Mucosa of stomach (tissue), 1 donor: ENCODE measurements at regions not wholly inside any gene's neighbourhood (a gene's known extent, or its start where the extent isn't known, plus 50 kb on each side); places are given as distances from the start of the nearest gene placed in this dataset.

Experiments used
- H3K27me3 ChIP-seq: one replicate; pipeline ENCODE4 v1.7.0; 2013; ENCODE audit warnings: mild to moderate bottlenecking, low read length; ENCODE audit not compliant: control insufficient read depth, insufficient read depth
- H3K36me3 ChIP-seq: one replicate; pipeline ENCODE4 v1.7.0; 2013; ENCODE audit warnings: low read length; ENCODE audit not compliant: control insufficient read depth, insufficient read depth
- H3K4me1 ChIP-seq: one replicate; pipeline ENCODE4 v1.7.0; 2013; ENCODE audit warnings: mild to moderate bottlenecking, low read length; ENCODE audit not compliant: control insufficient read depth, insufficient read depth
- H3K4me3 ChIP-seq: one replicate; pipeline ENCODE4 v1.7.0; 2013; ENCODE audit warnings: low read length
- H3K9ac ChIP-seq: one replicate; pipeline ENCODE4 v1.7.0; 2013; ENCODE audit warnings: mild to moderate bottlenecking, low read length, moderate library complexity
- H3K9me3 ChIP-seq: one replicate; pipeline ENCODE4 v1.7.0; 2013; ENCODE audit warnings: mild to moderate bottlenecking, low read length, moderate library complexity; ENCODE audit not compliant: control insufficient read depth
- donor health status: Pancreatic carcinoma.

DNA sequence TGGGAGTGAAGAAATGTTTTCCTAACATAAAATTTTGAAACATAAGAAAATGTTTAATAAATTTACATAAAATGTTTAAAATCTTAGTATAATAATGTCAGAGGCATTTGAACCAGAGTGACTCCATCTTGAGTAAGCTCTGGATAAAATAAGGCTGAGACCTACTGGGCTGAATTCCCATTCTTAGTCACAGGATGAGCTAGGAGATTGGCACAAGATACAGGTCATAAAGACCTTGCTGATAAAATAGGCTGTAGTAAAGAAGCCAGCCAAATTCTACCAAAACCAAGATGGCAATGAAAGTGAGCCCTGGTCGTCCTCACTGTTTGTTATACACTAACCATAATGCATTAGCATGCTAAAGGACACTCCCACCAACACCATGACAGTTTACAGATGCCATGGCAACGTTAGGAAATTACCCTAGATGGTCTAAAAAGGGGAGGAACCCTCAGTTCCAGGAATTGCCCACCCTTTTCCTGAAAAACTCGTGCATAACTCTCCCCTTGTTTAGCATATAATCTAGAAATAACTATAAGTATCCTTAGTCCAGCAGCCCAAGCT, 1184.0 kb downstream of the UQCRFS1 start:
- Histone ChIP-seq H3K9me3 (no peaks in the 10 kb centered on the region), H3K4me1 (no peaks in the 10 kb centered on the region), H3K27me3 (no peaks in the 10 kb centered on the region), H3K9ac (no peak overlapping the region), H3K36me3 (no peaks in the 10 kb centered on the region), H3K4me3 (no peak overlapping the region)

DNA sequence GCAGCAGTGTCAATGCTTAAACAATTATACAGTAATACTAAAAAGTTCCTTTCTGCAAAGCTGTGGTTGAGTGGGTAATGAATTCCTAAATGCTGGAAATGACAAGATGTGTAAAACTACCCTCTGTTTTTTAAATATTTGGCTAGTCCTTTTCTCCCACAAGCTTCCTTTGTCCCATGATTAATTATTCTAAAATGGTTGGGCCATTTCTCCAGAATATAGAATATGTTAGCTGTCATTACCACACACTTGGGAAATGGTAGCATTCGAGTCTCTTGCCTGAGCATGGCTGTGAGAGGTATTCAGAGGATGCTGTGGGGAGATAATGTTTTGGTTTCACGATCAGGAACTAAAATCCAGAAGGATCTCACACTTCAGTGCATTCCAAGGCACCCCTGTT, 1185.8 kb downstream of the UQCRFS1 start:
- Histone ChIP-seq H3K27me3 (no peaks in the 10 kb centered on the region), H3K4me1 (no peaks in the 10 kb centered on the region), H3K9ac (no peak overlapping the region), H3K4me3 (no peak overlapping the region), H3K36me3 (no peaks in the 10 kb centered on the region), H3K9me3 (no peaks in the 10 kb centered on the region)

DNA sequence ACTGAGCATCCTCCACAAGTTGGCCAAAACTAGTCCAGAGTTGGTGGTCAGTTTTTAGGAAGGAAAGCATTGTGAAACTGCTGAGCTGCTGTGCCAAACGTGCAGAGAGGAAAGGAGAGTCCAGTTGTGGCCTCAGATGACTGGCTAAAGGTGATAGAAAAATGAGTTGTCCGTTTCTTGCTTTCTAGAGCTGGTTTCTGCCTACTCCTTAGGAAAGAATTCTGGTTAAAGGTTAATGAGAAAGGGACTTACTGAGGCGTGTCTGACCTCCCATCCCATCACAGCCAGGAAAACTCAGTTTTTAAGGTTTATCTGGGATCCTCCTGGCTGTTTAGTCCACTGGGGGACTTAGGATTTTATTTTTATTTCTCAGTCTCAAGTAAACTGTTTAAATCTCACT, 1186.3 kb downstream of the UQCRFS1 start:
- H3K9me3 ChIP-seq = no peaks in the 10 kb centered on the region
- H3K4me1 ChIP-seq = no peaks in the 10 kb centered on the region
- no peaks in the 10 kb centered on the region for H3K27me3 ChIP-seq
- no peak overlapping the region for H3K4me3 ChIP-seq
- no peaks in the 10 kb centered on the region for H3K36me3 ChIP-seq
- H3K9ac ChIP-seq = no peak overlapping the region

DNA sequence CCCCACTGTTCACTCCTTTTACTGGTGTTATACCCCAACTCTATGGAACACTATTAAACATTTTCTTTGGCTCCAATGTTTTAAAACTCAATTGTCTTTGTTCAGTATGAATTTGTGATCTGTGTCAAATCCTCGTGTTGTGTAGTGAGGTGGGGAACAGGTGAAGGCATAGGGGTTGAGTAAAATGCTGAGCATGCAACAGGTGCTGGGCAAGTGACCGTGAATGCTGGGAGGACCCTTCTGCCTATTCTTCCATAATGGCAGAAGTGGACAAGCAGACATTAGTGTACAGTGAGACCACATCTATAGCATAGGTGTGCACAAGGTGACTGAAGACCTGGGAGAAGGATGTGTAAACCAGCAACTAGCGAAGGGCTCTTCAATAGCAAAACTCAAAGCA, 1188.0 kb downstream of the UQCRFS1 start:
- Histone ChIP-seq H3K4me1 (no peaks in the 10 kb centered on the region), H3K4me3 (no peak overlapping the region), H3K9ac (no peak overlapping the region), H3K27me3 (no peaks in the 10 kb centered on the region), H3K36me3 (no peaks in the 10 kb centered on the region), H3K9me3 (no peaks in the 10 kb centered on the region)

DNA sequence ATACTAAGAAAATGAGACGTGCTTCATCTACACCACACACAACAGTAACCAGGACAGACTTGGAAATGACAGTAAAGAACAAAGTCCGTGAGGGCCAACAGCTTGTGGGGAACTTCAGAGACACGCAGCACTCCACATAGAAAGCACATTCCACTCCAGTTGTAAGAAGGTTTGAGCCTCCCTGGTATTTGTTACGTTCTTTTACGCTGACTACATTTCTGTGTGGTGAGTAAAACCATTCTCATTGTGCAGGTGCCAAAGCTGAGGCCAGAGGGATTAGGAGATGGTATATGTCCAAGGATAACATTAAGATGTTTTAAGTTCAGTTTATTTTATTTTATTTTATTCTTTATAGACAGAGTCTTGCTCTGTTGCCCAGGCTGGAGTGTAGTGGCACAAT, 1189.9 kb downstream of the UQCRFS1 start:
- Histone ChIP-seq H3K9me3 (no peaks in the 10 kb centered on the region), H3K4me3 (no peak overlapping the region), H3K27me3 (no peaks in the 10 kb centered on the region), H3K36me3 (no peaks in the 10 kb centered on the region), H3K9ac (no peak overlapping the region), H3K4me1 (no peaks in the 10 kb centered on the region)

DNA sequence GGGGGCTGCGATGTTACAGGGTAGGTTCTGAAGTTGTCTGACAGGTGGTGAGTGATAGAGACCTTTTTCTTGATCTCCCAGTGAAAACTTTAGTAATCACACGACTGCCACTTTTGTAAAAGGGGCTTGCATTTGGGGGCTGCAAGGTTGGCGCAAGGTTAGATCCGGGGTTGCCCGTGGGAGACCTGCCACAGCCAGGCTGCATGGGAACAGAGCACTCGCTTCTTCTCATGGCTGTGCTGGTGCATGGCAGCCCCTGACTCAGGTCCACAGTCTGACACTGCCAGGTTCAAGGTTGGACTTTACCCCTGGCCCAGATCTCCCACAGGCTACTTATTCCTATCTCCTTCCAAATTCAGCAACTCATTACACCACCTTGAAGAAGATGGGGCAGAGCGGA, 1190.4 kb downstream of the UQCRFS1 start:
- Histone ChIP-seq H3K27me3 (no peaks in the 10 kb centered on the region), H3K9ac (no peak overlapping the region), H3K4me3 (no peak overlapping the region)

DNA sequence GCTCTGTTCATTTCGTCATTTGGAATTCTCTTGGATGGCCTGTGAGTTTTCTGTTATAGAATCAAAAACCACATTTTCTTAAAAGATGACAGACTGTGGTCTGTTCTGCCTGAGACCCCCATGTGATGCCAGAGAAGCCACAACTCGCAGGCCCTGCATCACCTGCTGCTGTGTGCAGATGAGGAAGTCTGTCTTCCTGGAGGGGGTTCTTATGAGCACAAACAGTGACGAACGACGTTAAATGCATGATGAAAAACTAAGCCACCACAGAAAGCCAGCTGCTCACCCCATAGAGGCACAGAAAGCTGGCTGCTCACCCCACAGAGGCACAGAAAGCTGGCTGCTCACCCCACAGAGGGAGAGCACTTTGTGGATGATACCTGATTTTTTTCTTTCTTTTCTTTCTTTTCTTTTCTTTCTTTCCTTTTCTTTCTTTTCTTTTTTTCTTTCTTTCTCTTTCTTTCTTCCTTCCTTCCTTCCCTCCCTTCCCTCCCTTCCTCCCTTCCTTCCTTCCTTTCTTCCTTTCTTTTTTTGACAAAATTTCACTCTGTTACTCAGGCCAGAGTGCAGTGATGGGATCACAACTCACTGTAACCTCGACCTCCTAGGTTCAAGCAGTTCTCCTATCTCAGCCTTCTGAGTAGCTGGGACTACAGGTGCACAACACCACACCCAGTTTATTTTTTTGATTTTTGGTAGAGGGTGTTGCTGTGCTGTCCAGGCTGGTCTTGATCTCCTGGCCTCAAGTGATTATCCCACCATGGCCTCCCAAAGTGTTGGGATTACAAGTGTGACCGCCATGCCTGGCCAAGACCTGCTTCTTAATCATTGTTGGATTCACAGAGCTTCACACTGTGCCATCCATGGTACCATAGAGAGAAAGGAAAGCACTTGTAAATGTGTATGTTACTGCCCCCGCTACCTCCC, 1191.4 kb downstream of the UQCRFS1 start:
- Histone ChIP-seq H3K9ac (no peak overlapping the region), H3K36me3 (no peaks in the 10 kb centered on the region), H3K4me1 (no peaks in the 10 kb centered on the region), H3K4me3 (no peak overlapping the region), H3K27me3 (no peaks in the 10 kb centered on the region), H3K9me3 (no peaks in the 10 kb centered on the region)

More for the DNA sequence above, 1190.4 kb downstream of the UQCRFS1 start:
- Histone ChIP-seq H3K4me1 (no peaks in the 10 kb centered on the region), H3K36me3 (no peaks in the 10 kb centered on the region), H3K9me3 (no peaks in the 10 kb centered on the region)

DNA sequence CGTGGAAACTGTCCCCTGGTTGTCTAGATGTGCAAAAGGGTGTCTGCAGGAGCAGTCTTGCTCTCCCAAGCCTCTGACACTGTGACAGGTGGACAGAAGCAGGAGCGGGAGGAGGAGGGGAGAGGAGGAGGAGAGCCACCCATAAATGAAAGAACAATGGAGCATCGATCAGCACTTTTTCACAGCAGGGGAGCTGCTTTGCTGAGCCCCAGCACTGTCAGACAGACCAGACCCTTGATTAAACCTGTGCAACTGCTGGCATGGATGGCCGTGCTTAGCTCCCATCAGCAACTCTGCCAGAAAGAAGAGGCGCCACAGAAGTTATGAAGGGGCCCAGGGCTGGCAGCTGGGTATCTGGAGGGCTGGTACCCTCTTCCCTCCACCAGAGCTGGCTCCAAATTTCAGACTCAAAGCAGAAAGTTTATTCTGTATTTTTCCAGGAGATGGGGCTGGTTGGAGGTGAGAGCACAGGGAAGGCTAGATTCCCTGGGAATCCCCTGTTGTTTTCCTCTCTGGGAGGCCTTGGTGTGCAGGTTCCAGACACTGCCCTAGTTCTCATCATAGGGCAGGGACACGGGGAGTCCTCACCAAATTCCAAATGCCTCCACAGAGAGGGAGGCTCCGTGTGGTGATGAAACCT, 1192.2 kb downstream of the UQCRFS1 start:
- Histone ChIP-seq H3K36me3 (no peaks in the 10 kb centered on the region), H3K27me3 (no peaks in the 10 kb centered on the region), H3K4me3 (no peak overlapping the region), H3K9me3 (no peaks in the 10 kb centered on the region), H3K4me1 (no peaks in the 10 kb centered on the region), H3K9ac (no peak overlapping the region)

DNA sequence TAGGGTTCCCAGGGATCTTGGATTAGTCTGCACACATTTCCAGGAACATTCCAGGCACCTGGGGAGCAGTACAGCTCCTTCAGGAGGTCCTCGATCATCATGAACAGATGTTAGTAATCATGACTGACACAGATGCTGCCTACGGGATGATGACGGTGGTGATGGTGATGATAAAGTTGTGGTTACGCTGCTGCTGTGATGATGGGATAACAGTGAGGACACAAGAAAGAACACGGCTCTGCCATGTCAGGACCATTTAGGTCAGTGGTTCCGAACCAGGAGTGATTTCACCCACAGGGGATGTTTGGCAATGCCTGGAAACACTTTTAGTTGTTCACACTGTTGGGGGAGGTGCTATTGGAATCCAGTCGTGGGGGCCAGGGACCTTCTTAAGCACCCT, 1193.0 kb downstream of the UQCRFS1 start:
- Histone ChIP-seq H3K9ac (no peak overlapping the region), H3K4me3 (no peak overlapping the region), H3K36me3 (no peaks in the 10 kb centered on the region), H3K9me3 (no peaks in the 10 kb centered on the region), H3K27me3 (no peaks in the 10 kb centered on the region), H3K4me1 (no peaks in the 10 kb centered on the region)

DNA sequence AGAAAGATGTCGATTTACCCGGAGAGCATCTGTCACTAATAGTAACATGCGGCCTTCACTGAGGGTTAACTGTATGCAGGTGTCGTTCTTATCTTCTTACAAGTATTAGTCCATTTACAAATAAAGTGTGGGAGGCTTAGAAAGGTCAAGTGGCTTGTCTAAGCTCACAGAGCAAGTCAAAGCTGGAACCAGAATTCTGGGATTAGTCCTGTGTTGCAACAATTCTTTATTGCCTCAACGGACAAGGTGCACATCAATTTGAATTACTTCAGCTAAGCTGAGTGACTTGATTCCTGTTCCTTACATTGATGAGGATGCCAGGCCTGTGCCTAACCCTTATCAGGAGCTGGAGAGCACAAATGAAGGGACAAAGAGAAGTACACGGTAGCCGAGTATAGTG, 1193.6 kb downstream of the UQCRFS1 start:
- H3K27me3 ChIP-seq = no peaks in the 10 kb centered on the region

DNA sequence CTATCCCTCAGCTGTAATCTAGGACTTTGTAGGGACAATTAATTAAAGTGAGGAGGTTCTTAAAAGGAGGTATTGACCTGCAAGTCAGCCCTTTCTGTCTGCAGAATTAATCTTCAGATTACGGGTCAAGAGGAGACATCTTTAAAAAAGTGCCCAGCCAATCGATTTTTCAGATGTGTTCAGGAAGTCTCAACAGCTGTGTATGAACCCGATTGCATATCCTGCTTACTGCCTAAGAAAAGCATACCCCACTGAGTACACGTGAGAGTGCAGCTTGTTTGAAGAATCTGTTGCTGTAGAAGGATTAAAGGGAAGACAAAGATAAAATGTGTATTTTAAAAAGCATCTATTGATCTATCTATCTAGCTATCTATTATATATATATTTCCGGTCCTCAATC, 1194.5 kb downstream of the UQCRFS1 start:
- Histone ChIP-seq H3K9ac (no peak overlapping the region), H3K27me3 (no peaks in the 10 kb centered on the region), H3K9me3 (no peaks in the 10 kb centered on the region), H3K4me3 (no peak overlapping the region), H3K4me1 (no peaks in the 10 kb centered on the region), H3K36me3 (no peaks in the 10 kb centered on the region)

More for the DNA sequence above, 1193.6 kb downstream of the UQCRFS1 start:
- no peaks in the 10 kb centered on the region for H3K36me3 ChIP-seq
- no peaks in the 10 kb centered on the region for H3K9me3 ChIP-seq
- no peaks in the 10 kb centered on the region for H3K4me1 ChIP-seq
- no peak overlapping the region for H3K9ac ChIP-seq
- H3K4me3 ChIP-seq = no peak overlapping the region
